NCI-H2227 (cell line): ENCODE measurements at regions not wholly inside any gene's neighbourhood (a gene's known extent, or its start where the extent isn't known, plus 50 kb on each side); places are given as distances from the start of the nearest gene placed in this dataset.

Experiments used
- DNase-seq: peaks from one replicate; lab custom pipeline; 2025; ENCODE audit not compliant: unreplicated experiment; lab: John Stamatoyannopoulos, UW

DNA sequence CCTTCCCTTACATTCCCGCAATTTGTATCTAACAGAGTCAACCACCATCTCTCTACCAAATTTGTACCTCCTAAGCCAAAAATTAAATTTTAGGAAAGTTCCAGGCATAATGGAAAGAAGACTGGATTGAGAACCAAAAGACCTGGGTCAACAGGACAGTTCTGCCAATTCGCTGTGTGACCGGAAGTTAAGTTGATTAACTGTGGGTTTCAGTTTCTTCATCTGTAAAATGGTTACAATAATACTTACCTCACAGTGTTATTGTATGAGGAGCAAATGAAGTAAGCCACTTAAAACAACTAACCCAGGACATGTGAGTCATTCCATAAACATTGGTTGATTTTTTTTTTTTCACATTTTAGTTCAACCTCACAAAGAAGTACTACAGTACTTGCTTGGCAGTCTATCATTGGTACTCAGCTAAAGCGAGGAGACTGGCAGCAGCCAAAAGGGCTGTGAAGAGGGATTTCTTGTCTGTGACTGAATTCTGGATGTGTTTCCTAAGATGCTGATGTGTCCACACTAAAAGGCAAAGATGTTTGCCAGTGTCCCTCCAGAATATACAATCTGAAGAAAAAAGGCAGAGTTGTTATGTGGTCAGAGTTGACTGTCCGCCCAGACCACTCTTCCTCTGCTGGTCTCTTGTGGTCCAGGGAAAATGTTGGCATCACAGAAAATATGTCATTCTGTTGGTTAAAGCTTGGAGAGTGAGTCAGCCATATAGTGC lies 198.6 kb downstream of the TLE1 start:
- no peak for DNase-seq

DNA sequence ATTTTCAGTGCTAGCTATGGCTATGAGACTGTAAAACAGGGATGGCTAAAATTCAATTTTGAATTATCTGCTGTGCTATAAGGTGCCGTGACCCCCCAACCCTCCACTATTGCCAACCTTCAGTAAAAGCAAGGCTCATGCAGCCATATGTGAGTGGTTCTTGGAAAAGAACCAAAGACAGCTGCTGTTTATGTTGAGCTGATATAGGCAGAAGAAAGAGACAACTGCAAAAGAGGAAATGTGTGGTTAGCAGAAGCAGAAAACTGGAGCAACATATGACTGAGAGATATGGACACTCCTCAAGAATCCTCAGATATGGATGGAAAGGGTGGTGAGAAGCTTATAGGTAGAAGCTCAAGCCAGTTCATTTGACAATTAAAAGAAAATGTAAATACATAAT lies 200.3 kb downstream of the TLE1 start:
- no peak for DNase-seq

DNA sequence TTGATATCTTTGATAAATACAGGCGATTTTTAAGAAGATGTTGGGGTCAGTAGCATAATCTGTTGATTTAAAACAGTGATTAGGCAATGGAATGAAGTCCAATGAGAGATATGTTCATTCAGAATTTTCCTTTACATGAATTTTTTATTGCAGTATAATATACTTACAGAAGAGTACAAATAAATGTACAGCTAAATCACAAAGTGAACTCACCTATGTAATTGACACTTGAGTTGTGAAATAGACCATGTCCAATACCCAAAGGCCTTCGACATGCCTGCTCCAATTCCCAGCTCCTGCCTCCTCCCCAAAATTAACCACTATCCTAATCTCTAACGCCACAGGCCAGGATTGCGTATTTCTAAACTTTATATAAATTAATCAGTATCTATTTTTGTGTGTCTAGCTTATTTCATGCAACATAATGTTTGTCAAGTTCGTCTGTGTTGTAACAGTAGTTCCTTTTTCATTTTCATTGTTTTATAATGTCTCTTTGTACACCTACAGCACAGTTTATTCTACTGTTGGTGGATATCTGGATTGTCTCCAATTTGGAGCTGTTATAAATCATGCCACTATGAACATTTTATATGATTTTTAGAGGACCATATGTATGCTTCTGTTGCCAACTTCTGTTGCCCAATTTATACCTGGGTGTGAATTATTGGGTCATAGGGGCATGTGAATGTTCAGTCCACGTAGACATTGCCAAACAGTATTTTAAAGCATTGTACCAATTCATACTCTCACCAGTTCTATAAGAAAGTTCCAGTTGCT lies 208.3 kb downstream of the TLE1 start:
- no peak for DNase-seq

DNA sequence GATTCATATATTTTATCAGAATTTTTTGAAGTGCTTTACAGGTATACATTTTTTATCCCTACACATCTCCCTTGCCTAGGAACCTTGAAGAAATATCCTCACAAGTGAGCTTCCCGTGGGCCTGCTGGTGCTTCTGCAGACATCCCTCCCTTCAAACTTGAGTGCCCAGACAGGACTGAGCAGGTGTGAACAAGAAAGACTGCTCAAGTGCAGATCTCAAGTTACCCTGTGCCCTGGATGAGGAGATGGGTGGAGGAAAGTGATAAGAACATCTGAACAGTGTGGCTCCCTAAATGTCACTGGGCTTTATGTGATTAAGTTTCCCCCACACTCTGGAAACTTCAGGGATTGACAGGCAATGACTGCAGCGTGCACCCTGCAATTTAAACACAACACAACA lies 209.8 kb downstream of the TLE1 start:
- DNase-seq: no peak

DNA sequence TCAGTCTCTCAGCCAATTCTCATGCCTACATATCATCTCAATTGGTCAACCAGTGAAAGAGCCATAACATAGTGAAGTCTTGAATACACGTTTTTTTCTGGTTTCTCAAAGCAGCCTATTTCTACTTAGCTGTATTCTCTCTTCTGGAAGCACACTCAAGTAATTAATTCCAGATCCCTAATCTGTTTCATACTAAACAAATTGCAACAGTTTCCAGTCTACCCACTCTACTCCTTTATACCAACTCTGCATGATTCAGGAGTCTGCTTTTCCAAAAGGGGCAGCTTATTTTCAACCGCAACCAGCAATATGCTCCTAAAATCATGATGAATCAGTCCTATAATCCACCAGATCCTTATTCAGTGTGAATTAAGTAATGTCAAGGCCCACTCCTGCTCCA lies 211.7 kb downstream of the TLE1 start:
- no peak for DNase-seq

DNA sequence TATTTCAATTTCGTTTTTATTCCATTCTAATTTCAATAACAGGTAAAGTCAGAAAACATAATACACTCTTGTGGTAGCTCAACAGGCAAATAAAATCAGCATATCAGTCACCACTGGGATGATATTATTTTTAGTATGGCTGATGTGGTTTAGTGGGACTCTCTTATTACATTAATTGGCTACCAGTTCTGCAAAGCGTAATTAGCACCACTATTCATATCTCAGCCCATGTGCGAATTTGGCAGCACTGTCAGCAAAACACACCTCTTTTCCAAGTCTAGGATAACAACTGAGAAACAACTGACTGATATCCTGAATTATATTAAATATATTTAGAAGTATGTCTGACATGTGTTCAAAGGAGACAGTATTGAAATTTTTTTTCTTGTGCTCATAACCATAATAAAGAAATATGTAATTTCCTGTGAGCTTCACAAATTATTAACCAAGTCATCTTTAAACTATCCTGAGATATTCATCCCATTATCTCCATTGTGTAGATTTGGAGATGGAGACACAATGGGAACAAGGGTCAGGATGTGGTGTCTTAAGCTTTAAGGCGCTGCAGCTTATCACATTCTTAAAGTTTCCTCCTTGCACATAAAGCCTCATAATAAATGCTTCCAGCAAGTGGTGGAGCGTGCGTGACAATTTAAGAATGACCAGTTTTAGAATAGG lies 212.4 kb downstream of the TLE1 start:
- no peak for DNase-seq

DNA sequence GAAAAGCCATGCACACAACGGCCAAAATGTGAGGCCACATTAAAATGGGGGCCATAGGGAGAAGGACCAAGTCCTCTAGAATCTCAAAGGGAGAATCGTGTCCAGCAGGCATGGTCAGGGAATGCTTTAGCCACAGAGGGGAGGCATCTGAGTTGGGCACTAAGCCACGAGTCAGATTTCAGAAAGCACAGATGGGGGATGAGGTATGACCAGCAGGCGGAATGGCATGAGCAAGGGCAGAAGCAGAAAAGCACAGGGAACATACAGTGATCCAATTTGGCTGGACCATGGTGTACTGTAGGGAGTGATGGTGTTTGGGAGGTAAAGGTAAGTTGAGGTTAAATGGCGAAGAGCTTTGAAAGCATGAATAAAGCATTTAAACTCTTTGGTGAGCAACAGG lies 214.6 kb downstream of the TLE1 start:
- DNase-seq: no peak

DNA sequence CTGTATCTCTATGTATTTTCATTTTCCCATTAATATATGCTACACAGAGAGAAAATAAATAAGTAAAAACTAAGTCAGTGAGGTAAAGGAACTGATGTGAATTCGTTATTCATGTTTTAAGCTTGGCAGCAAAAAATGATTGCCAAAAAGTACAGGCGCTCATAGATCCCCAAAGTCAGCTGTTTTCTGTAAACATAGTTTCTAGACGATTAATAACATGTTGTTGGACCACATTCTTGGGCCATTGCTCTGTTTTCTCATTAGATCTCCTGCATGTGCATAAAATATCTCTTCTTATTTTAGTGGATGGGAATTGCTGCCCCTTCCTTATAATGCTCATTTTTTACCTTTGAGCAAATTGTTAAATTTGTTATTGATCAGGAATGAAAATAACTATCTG lies 215.2 kb downstream of the TLE1 start:
- no peak for DNase-seq

DNA sequence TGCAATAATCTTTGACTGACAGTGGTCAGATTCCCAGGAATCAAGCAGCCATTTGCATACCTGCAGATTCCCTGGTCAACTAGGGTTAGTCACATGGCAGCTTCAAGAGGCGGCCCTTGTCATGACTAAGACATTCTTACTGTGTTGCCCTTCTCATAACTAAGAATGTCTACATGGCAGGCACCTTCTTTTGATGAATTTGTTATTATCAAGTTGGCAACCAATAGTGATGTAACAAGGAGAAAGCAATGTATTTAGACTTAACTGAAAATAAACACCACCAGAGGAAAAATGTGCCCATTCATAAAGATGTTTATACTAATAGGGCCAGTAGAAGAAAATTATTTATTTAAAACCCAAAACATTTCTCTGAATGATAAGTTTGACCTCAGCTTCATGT lies 215.6 kb downstream of the TLE1 start:
- no peak for DNase-seq

DNA sequence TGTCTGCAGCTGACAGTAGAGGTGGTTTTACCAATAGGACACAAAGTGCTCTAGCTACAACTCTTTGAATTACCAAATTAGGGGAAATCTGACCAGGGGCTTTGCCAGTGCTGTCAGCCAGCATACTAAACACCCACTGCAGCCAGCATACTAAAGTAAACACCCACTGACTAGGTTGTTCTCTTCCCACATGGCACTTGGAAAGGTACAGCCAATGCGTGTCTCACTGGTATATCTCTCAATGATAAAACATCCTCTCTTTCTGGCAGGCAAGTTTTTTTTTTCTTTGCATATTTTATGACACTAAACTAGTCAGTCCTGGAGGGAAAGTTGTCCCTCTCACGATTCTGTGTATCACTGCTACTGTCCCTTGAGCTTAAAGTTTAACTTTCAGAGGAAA lies 216.1 kb downstream of the TLE1 start:
- DNase-seq: no peak

DNA sequence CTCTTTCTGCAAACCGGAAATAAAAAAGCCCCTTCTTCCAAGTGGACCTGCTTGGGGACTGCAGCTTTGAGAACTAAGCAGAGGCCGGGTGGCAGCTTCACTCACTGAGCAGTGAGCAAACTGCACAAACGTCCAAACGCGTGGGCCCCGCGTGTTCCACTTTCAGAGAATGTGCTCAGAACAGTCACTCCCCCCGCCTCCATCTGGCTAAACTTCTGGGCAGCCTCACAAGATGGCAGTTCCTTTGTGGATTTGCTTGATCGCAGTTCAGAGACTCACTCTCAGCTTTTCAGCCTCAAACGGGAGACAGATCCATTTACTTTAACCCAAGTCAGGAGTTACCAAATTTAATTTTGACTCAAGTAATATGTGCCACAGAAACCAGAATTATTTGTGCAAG lies 216.6 kb downstream of the TLE1 start:
- no peak for DNase-seq

DNA sequence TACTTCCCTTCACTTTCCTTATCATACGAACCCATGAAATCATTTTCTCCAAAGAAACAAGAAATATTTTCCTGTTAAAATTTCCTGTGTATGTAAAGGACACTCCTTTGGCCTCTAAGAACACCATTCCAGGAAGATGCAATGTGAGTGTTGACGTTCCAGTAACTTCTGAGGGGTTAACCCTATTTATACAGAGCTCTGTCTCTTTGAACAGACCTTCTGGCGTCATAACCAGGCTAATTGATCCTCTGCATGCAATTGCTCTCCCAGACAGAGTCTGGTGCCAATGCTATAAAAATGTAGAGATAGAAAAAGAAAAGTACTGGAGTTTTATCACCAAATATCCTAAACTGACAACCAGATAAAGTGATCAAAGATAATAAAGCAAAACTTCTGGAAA lies 218.5 kb downstream of the TLE1 start:
- no peak for DNase-seq

DNA sequence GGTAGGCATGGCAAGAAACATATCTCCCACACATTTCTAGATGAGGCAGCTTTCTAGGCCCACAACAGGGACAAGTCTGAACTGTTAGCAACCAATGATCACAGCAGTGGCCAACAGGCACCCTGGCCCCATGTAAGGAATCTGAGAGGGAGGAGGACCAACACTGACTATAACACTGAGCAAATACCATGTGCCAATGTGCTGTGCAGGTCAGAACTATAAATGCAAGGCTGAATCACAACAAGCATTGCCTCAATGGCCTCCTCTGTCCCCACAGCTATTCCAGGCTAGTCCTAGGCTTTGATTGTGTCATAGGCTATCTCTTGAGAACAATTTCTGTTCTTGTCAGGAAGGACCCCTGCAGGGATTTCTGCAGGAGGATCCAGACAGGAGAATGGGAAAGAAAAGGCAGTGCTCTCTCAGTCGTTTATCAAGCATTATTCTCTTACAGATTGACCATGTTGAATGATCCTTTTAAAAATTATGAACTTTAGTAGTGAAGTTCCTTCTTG lies 221.2 kb downstream of the TLE1 start:
- no peak for DNase-seq

DNA sequence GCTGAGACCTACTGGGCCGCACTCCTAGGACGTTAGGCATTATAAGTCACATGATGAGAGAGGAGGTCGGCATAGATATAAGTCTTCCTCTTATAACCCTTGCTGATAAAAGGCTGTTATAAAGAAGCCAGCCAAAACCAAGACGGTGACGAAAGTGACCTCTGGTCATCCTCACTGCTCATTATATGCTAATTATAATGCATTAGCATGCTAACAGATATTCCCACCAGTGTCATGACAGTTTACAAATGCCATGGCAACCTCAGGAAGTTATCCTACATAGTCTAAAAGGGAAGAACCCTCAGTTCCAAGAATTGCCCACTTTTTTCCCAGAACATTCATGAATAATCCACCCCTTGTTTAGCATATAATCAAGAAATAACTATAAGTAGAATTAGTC lies 222.4 kb downstream of the TLE1 start:
- no peak for DNase-seq

DNA sequence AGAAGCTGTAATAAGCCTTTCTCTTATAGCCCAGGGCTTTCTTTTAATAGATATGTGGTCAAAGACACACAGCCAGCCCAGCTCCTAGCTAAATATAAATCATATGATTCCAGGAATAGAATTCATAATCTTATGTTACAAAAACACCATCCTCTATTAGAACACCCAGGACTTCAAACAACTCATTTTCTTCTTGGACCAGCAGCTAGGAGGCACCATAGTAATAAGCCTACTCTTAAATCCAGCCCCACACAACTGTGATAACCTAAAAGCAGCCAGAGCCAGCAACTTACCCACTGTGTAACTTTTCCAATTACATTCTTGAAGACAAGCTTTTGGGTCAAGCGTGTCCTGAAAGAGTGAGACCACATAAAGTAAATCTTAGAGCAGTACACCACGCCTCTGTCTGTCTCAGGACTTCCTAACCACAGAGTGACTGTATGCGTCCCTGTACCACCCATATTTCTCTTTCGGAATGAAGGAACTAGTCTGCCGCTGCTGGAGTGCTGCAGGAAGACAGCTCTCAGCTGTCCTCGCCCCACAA lies 223.8 kb downstream of the TLE1 start:
- no peak for DNase-seq

DNA sequence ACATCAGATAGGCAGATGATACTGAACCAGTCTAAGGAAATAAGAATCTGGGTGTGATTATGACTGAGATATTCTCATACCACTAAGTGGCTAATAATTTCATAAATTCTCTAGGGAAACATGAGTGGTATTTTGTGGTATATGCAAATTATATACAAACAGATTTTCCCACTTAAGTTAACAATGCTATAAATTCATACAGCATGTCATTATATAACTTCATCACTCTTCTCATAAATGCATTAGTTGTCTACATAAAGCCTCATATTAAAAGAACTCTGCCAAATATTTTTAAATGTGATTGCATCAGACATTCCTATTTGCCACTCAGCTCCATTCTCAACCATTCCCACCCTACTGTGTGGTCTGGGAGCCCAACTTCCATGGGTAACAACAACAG lies 226.5 kb downstream of the TLE1 start:
- DNase-seq: no peak

DNA sequence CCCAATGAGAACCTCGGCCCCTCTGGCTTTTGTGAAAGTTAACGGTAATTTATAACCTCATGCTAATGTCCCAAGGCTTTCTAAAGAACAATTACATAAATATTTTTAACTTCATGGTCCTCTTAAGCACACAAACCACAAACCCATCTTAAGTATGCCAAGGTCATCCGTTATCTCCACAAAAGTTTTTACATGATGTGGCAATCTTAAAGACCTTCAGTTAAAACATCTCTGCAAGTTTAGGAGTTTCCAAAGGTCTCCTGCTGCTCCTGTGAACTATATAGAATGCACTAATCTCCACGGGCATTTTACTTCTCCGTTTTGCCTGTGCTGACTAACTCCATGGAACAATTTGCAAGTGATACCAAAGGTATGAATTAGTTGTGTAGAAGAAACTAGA lies 228.2 kb downstream of the TLE1 start:
- DNase-seq: no peak

DNA sequence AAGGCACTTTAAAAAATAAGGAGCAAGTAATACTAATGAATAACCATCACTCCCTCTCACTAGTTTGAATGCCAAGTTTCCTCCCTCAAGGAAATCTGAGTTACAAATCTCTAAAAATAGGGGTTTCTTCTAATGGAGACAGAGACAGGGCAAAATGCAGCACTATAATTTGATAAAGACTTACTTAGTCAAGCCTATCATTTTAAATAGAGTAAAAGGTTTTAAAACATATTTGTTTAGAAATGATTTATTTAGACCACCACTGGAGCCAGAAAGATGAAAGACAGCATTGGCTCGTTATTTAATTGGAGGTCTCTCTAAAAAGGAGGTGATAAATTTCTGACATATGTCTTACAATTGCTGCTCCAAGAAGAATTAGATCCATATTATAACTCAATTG lies 228.7 kb downstream of the TLE1 start:
- DNase-seq: peak; percentile 30

DNA sequence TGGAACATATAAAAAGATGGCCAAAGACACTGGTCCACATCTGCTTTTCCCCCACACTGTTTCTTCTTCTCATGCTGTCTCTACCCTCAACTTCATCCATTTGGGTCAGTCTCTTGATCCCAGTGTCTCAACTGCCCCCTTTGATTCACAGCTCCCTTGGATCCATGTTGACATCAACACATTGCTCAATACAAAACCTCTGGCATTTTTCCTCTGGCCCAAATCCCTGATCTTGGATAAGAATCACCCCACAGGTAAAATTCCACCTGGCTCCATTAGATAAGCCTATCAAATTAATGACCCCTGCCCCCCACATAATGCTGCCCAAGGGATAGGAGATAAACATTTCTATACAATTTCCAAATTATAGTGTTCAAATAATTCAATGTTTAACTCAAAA lies 229.8 kb downstream of the TLE1 start:
- DNase-seq: no peak

DNA sequence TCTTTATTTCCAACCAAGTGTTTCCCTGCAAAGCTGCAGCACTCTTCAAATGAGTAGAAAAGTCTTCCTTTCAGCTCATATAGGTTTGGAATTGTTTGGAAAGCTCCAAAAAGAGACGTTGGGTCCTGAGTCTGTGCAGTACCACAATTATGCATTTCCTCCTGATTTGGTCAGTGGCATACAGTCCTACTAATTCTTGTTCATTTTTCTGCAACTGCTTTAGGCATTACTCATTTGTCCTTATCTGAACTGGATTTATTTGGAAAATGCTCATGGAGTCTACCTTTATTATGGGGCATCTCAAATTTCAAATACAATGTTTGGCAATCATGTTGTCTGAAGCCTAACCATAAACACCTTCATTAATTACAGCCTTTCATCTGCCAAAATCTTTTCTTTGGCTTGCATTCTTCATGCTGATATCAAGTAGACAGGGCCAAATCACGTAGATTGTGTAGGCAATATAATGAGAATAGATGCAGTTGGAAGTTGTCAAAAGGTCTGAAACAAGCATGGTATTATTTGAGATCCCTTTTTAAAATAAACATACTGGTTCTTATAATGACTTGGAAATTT lies 232.8 kb downstream of the TLE1 start:
- no peak for DNase-seq

DNA sequence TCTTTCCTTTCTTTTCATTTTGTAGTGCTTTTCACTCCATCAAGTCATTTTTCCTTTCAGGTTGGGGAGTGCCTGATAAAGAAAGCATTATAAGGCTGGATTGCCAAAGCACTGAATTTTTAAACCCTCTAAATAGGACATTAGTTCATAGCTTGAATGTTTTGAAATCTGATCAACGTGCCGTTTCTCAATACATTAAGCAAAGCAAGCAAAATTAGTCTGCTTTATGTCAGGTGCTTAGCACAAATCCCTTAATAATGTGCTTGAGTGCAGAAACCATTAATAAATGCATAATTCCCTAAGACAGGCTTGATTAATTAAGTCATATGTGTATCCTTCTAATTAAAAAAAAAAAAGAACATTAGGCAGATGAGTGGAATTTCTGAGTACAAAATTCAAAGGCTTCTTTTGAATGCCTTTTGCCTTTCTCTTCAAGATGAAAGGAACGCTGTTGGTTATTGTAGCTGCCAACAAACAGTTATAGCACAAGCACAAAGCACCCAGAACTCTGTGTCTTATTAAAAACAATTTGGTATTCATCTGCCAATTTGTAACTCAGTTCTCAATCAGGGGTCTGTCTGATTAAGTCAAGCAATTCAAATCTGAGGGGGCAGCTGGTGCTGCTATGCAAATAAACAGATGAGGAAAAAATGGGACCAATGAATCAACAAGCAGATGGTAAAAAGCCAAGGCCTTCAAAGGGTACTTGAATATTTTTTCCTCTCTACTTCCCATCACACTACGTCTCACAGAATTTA lies 233.7 kb downstream of the TLE1 start:
- DNase-seq: no peak
